SK-N-SH treated with all-trans-retinoic acid at 6 μM for 48 hours (cell line): ENCODE measurements at regions not wholly inside any gene's neighbourhood (a gene's known extent, or its start where the extent isn't known, plus 50 kb on each side); places are given as distances from the start of the nearest gene placed in this dataset.

Experiments used
- ARNTL ChIP-seq: fragments of 450-650 bp; formaldehyde crosslinking; IDR thresholded peaks from 2 replicates; pipeline ENCODE4 v1.5.0; 2020; ENCODE audit warnings: low read depth, mild to moderate bottlenecking, moderate library complexity, borderline replicate concordance
- CREB5 ChIP-seq: fragments of 250-450 bp; sonication (Bioruptor Pico); IDR thresholded peaks from 2 replicates; pipeline ENCODE4 v1.5.1; 2020; ENCODE audit warnings: low read depth, mild to moderate bottlenecking, moderate library complexity
- CSDC2 ChIP-seq: fragments of 250-450 bp; sonication (Bioruptor Pico); IDR thresholded peaks from 2 replicates; pipeline ENCODE4 v1.5.0; 2020; ENCODE audit warnings: mild to moderate bottlenecking, moderate library complexity
- CSRNP3 ChIP-seq: fragments of 250-450 bp; sonication (Bioruptor Pico); IDR thresholded peaks from 2 replicates; pipeline ENCODE4 v1.5.1; 2021; ENCODE audit warnings: mild to moderate bottlenecking, moderate library complexity
- ISL1 ChIP-seq: fragments of 250-450 bp; sonication (Bioruptor Pico); IDR thresholded peaks from 2 replicates; pipeline ENCODE4 v2.1.2; 2022; ENCODE audit warnings: mild to moderate bottlenecking, moderate library complexity
- OSR1 ChIP-seq: fragments of 250-450 bp; sonication (Bioruptor Pico); IDR thresholded peaks from 2 replicates; pipeline ENCODE4 v1.8.0; 2022; ENCODE audit warnings: moderate library complexity, mild to moderate bottlenecking, inconsistent platforms
- RARB ChIP-seq: fragments of 250-450 bp; sonication (Bioruptor Pico); IDR thresholded peaks from 2 replicates; pipeline ENCODE4 v1.8.0; 2021; ENCODE audit warnings: mild to moderate bottlenecking, moderate library complexity
- ZFP3 ChIP-seq: fragments of 250-450 bp; sonication (Bioruptor Pico); IDR thresholded peaks from 2 replicates; pipeline ENCODE4 v1.5.0; 2020; ENCODE audit warnings: mild to moderate bottlenecking, moderate library complexity
- ZNF70 ChIP-seq: fragments of 450-650 bp; formaldehyde crosslinking; IDR thresholded peaks from 2 replicates; pipeline ENCODE4 v1.5.0; 2020; ENCODE audit warnings: mild to moderate bottlenecking, moderate library complexity
- TF ChIP-seq, protein P1 (sequence below): fragments of 250-450 bp; sonication (Bioruptor Pico); IDR thresholded peaks from 2 replicates; pipeline ENCODE4 v1.8.0; 2020; ENCODE audit warnings: mild to moderate bottlenecking, moderate library complexity, borderline replicate concordance
- TF ChIP-seq, protein P2 (sequence below): fragments of 250-450 bp; sonication (Bioruptor Pico); IDR thresholded peaks from 2 replicates; pipeline ENCODE4 v1.8.0; 2021; ENCODE audit warnings: low read depth, mild to moderate bottlenecking, moderate library complexity, borderline replicate concordance

- no peak for TF ChIP-seq CREB5 (CRISPR knock-in tag)
- no peak for TF ChIP-seq ISL1
- no peak for TF ChIP-seq ZFP3 (CRISPR knock-in tag)
- TF ChIP-seq, protein P1, sequence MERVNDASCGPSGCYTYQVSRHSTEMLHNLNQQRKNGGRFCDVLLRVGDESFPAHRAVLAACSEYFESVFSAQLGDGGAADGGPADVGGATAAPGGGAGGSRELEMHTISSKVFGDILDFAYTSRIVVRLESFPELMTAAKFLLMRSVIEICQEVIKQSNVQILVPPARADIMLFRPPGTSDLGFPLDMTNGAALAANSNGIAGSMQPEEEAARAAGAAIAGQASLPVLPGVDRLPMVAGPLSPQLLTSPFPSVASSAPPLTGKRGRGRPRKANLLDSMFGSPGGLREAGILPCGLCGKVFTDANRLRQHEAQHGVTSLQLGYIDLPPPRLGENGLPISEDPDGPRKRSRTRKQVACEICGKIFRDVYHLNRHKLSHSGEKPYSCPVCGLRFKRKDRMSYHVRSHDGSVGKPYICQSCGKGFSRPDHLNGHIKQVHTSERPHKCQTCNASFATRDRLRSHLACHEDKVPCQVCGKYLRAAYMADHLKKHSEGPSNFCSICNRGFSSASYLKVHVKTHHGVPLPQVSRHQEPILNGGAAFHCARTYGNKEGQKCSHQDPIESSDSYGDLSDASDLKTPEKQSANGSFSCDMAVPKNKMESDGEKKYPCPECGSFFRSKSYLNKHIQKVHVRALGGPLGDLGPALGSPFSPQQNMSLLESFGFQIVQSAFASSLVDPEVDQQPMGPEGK (CRISPR knock-in tag) = no peak
- TF ChIP-seq ARNTL = no peak
- no peak for TF ChIP-seq CSDC2 (CRISPR knock-in tag)
- TF ChIP-seq RARB (CRISPR knock-in tag) = no peak
- TF ChIP-seq OSR1 = no peak
- no peak for TF ChIP-seq ZNF70 (CRISPR knock-in tag)
- TF ChIP-seq, protein P2, sequence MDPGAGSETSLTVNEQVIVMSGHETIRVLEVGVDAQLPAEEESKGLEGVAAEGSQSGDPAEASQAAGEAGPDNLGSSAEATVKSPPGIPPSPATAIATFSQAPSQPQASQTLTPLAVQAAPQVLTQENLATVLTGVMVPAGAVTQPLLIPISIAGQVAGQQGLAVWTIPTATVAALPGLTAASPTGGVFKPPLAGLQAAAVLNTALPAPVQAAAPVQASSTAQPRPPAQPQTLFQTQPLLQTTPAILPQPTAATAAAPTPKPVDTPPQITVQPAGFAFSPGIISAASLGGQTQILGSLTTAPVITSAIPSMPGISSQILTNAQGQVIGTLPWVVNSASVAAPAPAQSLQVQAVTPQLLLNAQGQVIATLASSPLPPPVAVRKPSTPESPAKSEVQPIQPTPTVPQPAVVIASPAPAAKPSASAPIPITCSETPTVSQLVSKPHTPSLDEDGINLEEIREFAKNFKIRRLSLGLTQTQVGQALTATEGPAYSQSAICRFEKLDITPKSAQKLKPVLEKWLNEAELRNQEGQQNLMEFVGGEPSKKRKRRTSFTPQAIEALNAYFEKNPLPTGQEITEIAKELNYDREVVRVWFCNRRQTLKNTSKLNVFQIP = no peak
- no peak for TF ChIP-seq CSRNP3 (CRISPR knock-in tag)
These were observed 241.5 kb upstream of the PAPPA start for GRCh38 chr9:115912086-115912485.
